ENCODE measurements at regions not wholly inside any gene's neighbourhood (a gene's known extent, or its start where the extent isn't known, plus 50 kb on each side); places are given as distances from the start of the nearest gene placed in this dataset.

GRCh38 chr6:131510094-131510493, 62.9 kb upstream of the ARG1 start:
- Histone ChIP-seq H3K27ac (ENCODE audit: low read depth in 1 of 2, low read length in 1 of 2) (no peak overlapping the region), H3K4me3 (no peak overlapping the region), H3K27me3 (ENCODE audit: control insufficient read depth in 3 of 3, insufficient read depth in 3 of 3, low read length in 2 of 3) (no peaks in the 10 kb centered on the region), H3K9ac (ENCODE audit: insufficient read depth in 1 of 2, low read length in 2 of 2) (no peak overlapping the region), H3K4me1 (ENCODE audit: control insufficient read depth in 5 of 5, insufficient read depth in 5 of 5, low read length in 5 of 5) (peaks cover 0 to 2% (median 0%) of the 10 kb centered on the region in 5 donors), H3K9me3 (ENCODE audit: control insufficient read depth in 4 of 4, insufficient read depth in 3 of 4, low read length in 3 of 4) (peaks cover 0 to 6% (median 2%) of the 10 kb centered on the region in 4 donors), H3K36me3 (ENCODE audit: control insufficient read depth in 4 of 4, insufficient read depth in 4 of 4, low read length in 4 of 4) (no peaks in the 10 kb centered on the region)
- DNase-seq (no peak), ATAC-seq (ENCODE audit: insufficient read depth, low FRiP score) (no peak)
- WGBS, 2 donors: 80 to 84% methylated on average over 5 of the region's 5 CpGs
- TF ChIP-seq, protein P1, sequence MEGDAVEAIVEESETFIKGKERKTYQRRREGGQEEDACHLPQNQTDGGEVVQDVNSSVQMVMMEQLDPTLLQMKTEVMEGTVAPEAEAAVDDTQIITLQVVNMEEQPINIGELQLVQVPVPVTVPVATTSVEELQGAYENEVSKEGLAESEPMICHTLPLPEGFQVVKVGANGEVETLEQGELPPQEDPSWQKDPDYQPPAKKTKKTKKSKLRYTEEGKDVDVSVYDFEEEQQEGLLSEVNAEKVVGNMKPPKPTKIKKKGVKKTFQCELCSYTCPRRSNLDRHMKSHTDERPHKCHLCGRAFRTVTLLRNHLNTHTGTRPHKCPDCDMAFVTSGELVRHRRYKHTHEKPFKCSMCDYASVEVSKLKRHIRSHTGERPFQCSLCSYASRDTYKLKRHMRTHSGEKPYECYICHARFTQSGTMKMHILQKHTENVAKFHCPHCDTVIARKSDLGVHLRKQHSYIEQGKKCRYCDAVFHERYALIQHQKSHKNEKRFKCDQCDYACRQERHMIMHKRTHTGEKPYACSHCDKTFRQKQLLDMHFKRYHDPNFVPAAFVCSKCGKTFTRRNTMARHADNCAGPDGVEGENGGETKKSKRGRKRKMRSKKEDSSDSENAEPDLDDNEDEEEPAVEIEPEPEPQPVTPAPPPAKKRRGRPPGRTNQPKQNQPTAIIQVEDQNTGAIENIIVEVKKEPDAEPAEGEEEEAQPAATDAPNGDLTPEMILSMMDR (IDR thresholded peaks at IDR 0.05; ENCODE audit: control extremely low read depth, extremely low read depth): no peak

GRCh38 chr6:131510591-131510990, 62.4 kb upstream of the ARG1 start:
- Histone ChIP-seq H3K9ac (ENCODE audit: insufficient read depth in 1 of 2, low read length in 2 of 2) (no peak overlapping the region), H3K27ac (ENCODE audit: low read depth in 1 of 2, low read length in 1 of 2) (no peak overlapping the region), H3K27me3 (ENCODE audit: control insufficient read depth in 3 of 3, insufficient read depth in 3 of 3, low read length in 2 of 3) (no peaks in the 10 kb centered on the region), H3K9me3 (ENCODE audit: control insufficient read depth in 4 of 4, insufficient read depth in 3 of 4, low read length in 3 of 4) (peaks cover 0 to 8% (median 3%) of the 10 kb centered on the region in 4 donors), H3K4me1 (ENCODE audit: control insufficient read depth in 5 of 5, insufficient read depth in 5 of 5, low read length in 5 of 5) (peaks cover 0 to 2% (median 0%) of the 10 kb centered on the region in 5 donors), H3K36me3 (ENCODE audit: control insufficient read depth in 4 of 4, insufficient read depth in 4 of 4, low read length in 4 of 4) (no peaks in the 10 kb centered on the region), H3K4me3 (no peak overlapping the region)
- ATAC-seq (ENCODE audit: insufficient read depth, low FRiP score): no peak
- TF ChIP-seq, protein P1 (IDR thresholded peaks at IDR 0.05; ENCODE audit: control extremely low read depth, extremely low read depth): no peak
- peak in 1 of 3 donors; percentile 6 for DNase-seq

GRCh38 chr6:131519670-131520436, 53.2 kb upstream of the ARG1 start:
- Histone ChIP-seq H3K4me1 (ENCODE audit: control insufficient read depth in 5 of 5, insufficient read depth in 5 of 5, low read length in 5 of 5) (no peaks in the 10 kb centered on the region), H3K9me3 (ENCODE audit: control insufficient read depth in 4 of 4, insufficient read depth in 3 of 4, low read length in 3 of 4) (peaks cover 0 to 11% (median 0%) of the 10 kb centered on the region in 4 donors), H3K27me3 (ENCODE audit: control insufficient read depth in 3 of 3, insufficient read depth in 3 of 3, low read length in 2 of 3) (no peaks in the 10 kb centered on the region), H3K9ac (ENCODE audit: insufficient read depth in 1 of 2, low read length in 2 of 2) (no peak overlapping the region), H3K4me3 (no peak overlapping the region), H3K36me3 (ENCODE audit: control insufficient read depth in 4 of 4, insufficient read depth in 4 of 4, low read length in 4 of 4) (no peaks in the 10 kb centered on the region), H3K27ac (ENCODE audit: low read depth in 1 of 2, low read length in 1 of 2) (no peak overlapping the region)
- 49 to 54% methylated on average over 2 of the region's 2 CpGs for WGBS, 2 donors
- ATAC-seq (ENCODE audit: insufficient read depth, low FRiP score) (no peak), DNase-seq (peak in 2 of 3 donors; percentile 9 to 33)
- TF ChIP-seq, protein P1 (IDR thresholded peaks at IDR 0.05; ENCODE audit: control extremely low read depth, extremely low read depth): peak; percentile 16
